Astrocyte (in vitro differentiated cells and primary cell): ENCODE measurements at regions not wholly inside any gene's neighbourhood (a gene's known extent, or its start where the extent isn't known, plus 50 kb on each side); places are given as distances from the start of the nearest gene placed in this dataset.

Experiments used
- DNase-seq: peaks from one replicate; pipeline ENCODE4 v3.0.0-alpha.2; 2010; ENCODE audit warnings: low read depth
- FAIRE-seq: peaks from 2 replicates; lab custom pipeline; 2011; peaks lifted over from hg19 to GRCh38; lab: Jason Lieb, UNC
- H2AFZ ChIP-seq: 2 replicates; pipeline ENCODE4 v1.6.0; 2012; ENCODE audit warnings: low read depth, low read length, inconsistent platforms
- H3K27ac ChIP-seq: 2 replicates; pipeline ENCODE4 v1.5.1; 2011; ENCODE audit warnings: low read depth, low read length, inconsistent platforms
- H3K27me3 ChIP-seq: 2 replicates; pipeline ENCODE4 v1.6.0; 2011; ENCODE audit warnings: low read length, inconsistent platforms; ENCODE audit not compliant: insufficient read depth
- H3K36me3 ChIP-seq: 2 replicates; pipeline ENCODE4 v1.5.1; 2011; ENCODE audit warnings: low read length, inconsistent platforms; ENCODE audit not compliant: insufficient read depth
- H3K4me1 ChIP-seq: 2 replicates; pipeline ENCODE4 v1.5.1; 2011; ENCODE audit warnings: low read length, inconsistent platforms; ENCODE audit not compliant: insufficient read depth
- H3K4me2 ChIP-seq: 2 replicates; pipeline ENCODE4 v1.6.0; 2012; ENCODE audit warnings: low read length, inconsistent platforms
- H3K4me3 ChIP-seq: 2 replicates; pipeline ENCODE4 v1.5.1; 2011; ENCODE audit warnings: low read depth, mild to moderate bottlenecking, low read length, inconsistent platforms; ENCODE audit not compliant: insufficient read depth
- H3K79me2 ChIP-seq: 2 replicates; pipeline ENCODE4 v1.6.0; 2012; ENCODE audit warnings: mild to moderate bottlenecking, low read length, inconsistent platforms; ENCODE audit not compliant: insufficient read depth
- H3K9ac ChIP-seq: 2 replicates; pipeline ENCODE4 v1.6.0; 2012; ENCODE audit warnings: mild to moderate bottlenecking, low read length, inconsistent platforms
- H3K9me3 ChIP-seq: 2 replicates; pipeline ENCODE4 v1.5.1; 2012; ENCODE audit warnings: low read depth, mild to moderate bottlenecking, low read length, inconsistent platforms; ENCODE audit not compliant: insufficient read depth
- H4K20me1 ChIP-seq: 2 replicates; pipeline ENCODE4 v1.6.0; 2012; ENCODE audit warnings: low read length, inconsistent platforms; ENCODE audit not compliant: insufficient read depth
- H3K27ac Mint-ChIP-seq: one replicate; pipeline ENCODE4 v1.8.0; 2021; ENCODE audit warnings: mild to moderate bottlenecking, mixed read lengths; ENCODE audit not compliant: unreplicated experiment
- H3K27me3 Mint-ChIP-seq: one replicate; pipeline ENCODE4 v1.8.0; 2021; ENCODE audit warnings: low read depth, mixed read lengths; ENCODE audit not compliant: unreplicated experiment
- H3K36me3 Mint-ChIP-seq: one replicate; pipeline ENCODE4 v1.8.0; 2021; ENCODE audit warnings: low read depth, mixed read lengths; ENCODE audit not compliant: unreplicated experiment
- H3K4me1 Mint-ChIP-seq: one replicate; pipeline ENCODE4 v1.8.0; 2021; ENCODE audit warnings: low read depth, mixed read lengths; ENCODE audit not compliant: unreplicated experiment
- H3K4me3 Mint-ChIP-seq: one replicate; pipeline ENCODE4 v1.8.0; 2021; ENCODE audit warnings: mild to moderate bottlenecking, moderate library complexity, mixed read lengths; ENCODE audit not compliant: unreplicated experiment
- H3K9me3 Mint-ChIP-seq: one replicate; pipeline ENCODE4 v1.8.0; 2021; ENCODE audit warnings: mild to moderate bottlenecking, mixed read lengths; ENCODE audit not compliant: unreplicated experiment
- CTCF ChIP-seq: IDR thresholded peaks from 2 replicates; pipeline ENCODE4 v1.5.1; 2011; ENCODE audit warnings: low read depth, mild to moderate bottlenecking, inconsistent platforms, low read length, moderate library complexity; ENCODE audit not compliant: insufficient read depth
- EZH2 ChIP-seq: IDR thresholded peaks from 2 replicates; pipeline ENCODE4 v1.6.1; 2012; ENCODE audit warnings: mild to moderate bottlenecking, low read length, inconsistent platforms; ENCODE audit not compliant: insufficient read depth

- no peak for FAIRE-seq
- H3K9ac ChIP-seq, result no peak overlapping the region
- no peaks in the 10 kb centered on the region for H3K27me3 ChIP-seq
- H3K36me3 ChIP-seq, result no peaks in the 10 kb centered on the region
- H3K27me3 Mint-ChIP-seq, result no peaks in the 10 kb centered on the region
- H3K4me2 ChIP-seq, result no peak overlapping the region
- no peak overlapping the region for H3K27ac ChIP-seq
- no peak overlapping the region for H3K4me3 ChIP-seq
- no peaks in the 10 kb centered on the region for H4K20me1 ChIP-seq
- H3K4me1 Mint-ChIP-seq, result peaks cover 9% of the 10 kb centered on the region
- H3K79me2 ChIP-seq, result no peaks in the 10 kb centered on the region
- no peak overlapping the region for H3K4me3 Mint-ChIP-seq
- H3K27ac Mint-ChIP-seq, result no peak overlapping the region
- H3K9me3 ChIP-seq, result no peaks in the 10 kb centered on the region
- H3K36me3 Mint-ChIP-seq, result no peaks in the 10 kb centered on the region
- no peak overlapping the region for H2AFZ ChIP-seq
- H3K4me1 ChIP-seq, result no peaks in the 10 kb centered on the region
- no peak for DNase-seq
- TF ChIP-seq CTCF (no peak), EZH2 (no peak)
- H3K9me3 Mint-ChIP-seq, result no peaks in the 10 kb centered on the region
Measured at GRCh38 chr14:84125676-84126075, 1404.3 kb upstream of the FLRT2 start.

GRCh38 chr14:84127495-84127894 is 1402.4 kb upstream of the FLRT2 start:
- Histone ChIP-seq H3K4me1 (no peaks in the 10 kb centered on the region), H2AFZ (no peak overlapping the region), H3K9ac (no peak overlapping the region), H3K9me3 (no peaks in the 10 kb centered on the region), H4K20me1 (no peaks in the 10 kb centered on the region), H3K79me2 (no peaks in the 10 kb centered on the region), H3K4me2 (no peak overlapping the region), H3K27ac (no peak overlapping the region), H3K27me3 (no peaks in the 10 kb centered on the region), H3K36me3 (no peaks in the 10 kb centered on the region), H3K4me3 (no peak overlapping the region)
- no peak for DNase-seq
- Mint-ChIP-seq H3K9me3 (no peaks in the 10 kb centered on the region), H3K36me3 (no peaks in the 10 kb centered on the region), H3K27me3 (no peaks in the 10 kb centered on the region), H3K4me3 (no peak overlapping the region), H3K27ac (no peak overlapping the region), H3K4me1 (peaks cover 9% of the 10 kb centered on the region)
- no peak for FAIRE-seq
- TF ChIP-seq CTCF, result no peak
- TF ChIP-seq EZH2, result no peak

GRCh38 chr14:84128050-84128449 is 1401.9 kb upstream of the FLRT2 start:
- no peak for DNase-seq
- Mint-ChIP-seq H3K4me1 (peaks cover 9% of the 10 kb centered on the region), H3K27me3 (no peaks in the 10 kb centered on the region), H3K9me3 (no peaks in the 10 kb centered on the region), H3K27ac (no peak overlapping the region), H3K36me3 (no peaks in the 10 kb centered on the region), H3K4me3 (no peak overlapping the region)
- Histone ChIP-seq H3K4me2 (no peak overlapping the region), H3K36me3 (no peaks in the 10 kb centered on the region), H3K9ac (no peak overlapping the region), H3K79me2 (no peaks in the 10 kb centered on the region), H3K27me3 (no peaks in the 10 kb centered on the region), H2AFZ (no peak overlapping the region), H3K27ac (no peak overlapping the region), H4K20me1 (no peaks in the 10 kb centered on the region), H3K4me1 (no peaks in the 10 kb centered on the region), H3K9me3 (no peaks in the 10 kb centered on the region), H3K4me3 (no peak overlapping the region)
- FAIRE-seq, result no peak
- no peak for TF ChIP-seq EZH2
- no peak for TF ChIP-seq CTCF
